HepG2 (cell line): ENCODE measurements at regions not wholly inside any gene's neighbourhood (a gene's known extent, or its start where the extent isn't known, plus 50 kb on each side); places are given as distances from the start of the nearest gene placed in this dataset.

Experiments used
- ETV6 ChIP-seq: sonication (generic); formaldehyde crosslinking; conservative IDR thresholded peaks from 2 replicates; pipeline ENCODE4 v1.4.0; 2020; ENCODE audit warnings: missing genetic modification reagents
- HIVEP1 ChIP-seq: sonication (generic); formaldehyde crosslinking; IDR thresholded peaks from 2 replicates; pipeline ENCODE4 v1.4.0; 2020; ENCODE audit warnings: mild to moderate bottlenecking, missing genetic modification reagents
- KDM2A ChIP-seq: sonication (generic); formaldehyde crosslinking; IDR thresholded peaks from 2 replicates; pipeline ENCODE4 v1.4.0; 2020; ENCODE audit warnings: low read depth, missing genetic modification reagents, borderline replicate concordance
- RFXANK ChIP-seq: IDR thresholded peaks from 2 replicates; pipeline ENCODE4 v1.6.1; 2016
- SALL2 ChIP-seq: sonication (generic); formaldehyde crosslinking; IDR thresholded peaks from 2 replicates; pipeline ENCODE4 v1.8.1; 2023; ENCODE audit warnings: mild to moderate bottlenecking, missing genetic modification reagents, inconsistent platforms
- ZNF24 ChIP-seq: fragments of 450-650 bp; IDR thresholded peaks from 2 replicates; pipeline ENCODE4 v1.6.1; 2017; ENCODE audit warnings: antibody characterized with exemption, mild to moderate bottlenecking
- ZNF326 ChIP-seq: sonication (generic); formaldehyde crosslinking; IDR thresholded peaks from 2 replicates; pipeline ENCODE4 v1.4.0; 2020; ENCODE audit warnings: missing genetic modification reagents, borderline replicate concordance
- ZNF781 ChIP-seq: sonication (generic); formaldehyde crosslinking; IDR thresholded peaks from 2 replicates; pipeline ENCODE4 v1.5.1; 2020; ENCODE audit warnings: borderline replicate concordance, mild to moderate bottlenecking, missing genetic modification reagents; ENCODE audit errors: not compliant biosample characterization
- TF ChIP-seq, protein P1 (sequence below): sonication (generic); formaldehyde crosslinking; IDR thresholded peaks from one replicate; pipeline ENCODE4 v1.5.1; 2020; ENCODE audit warnings: mild to moderate bottlenecking, missing genetic modification reagents; ENCODE audit errors: not compliant biosample characterization
- TF ChIP-seq, protein P2 (sequence below): sonication (generic); formaldehyde crosslinking; IDR thresholded peaks from 2 replicates; pipeline ENCODE4 v1.4.0; 2020; ENCODE audit warnings: missing genetic modification reagents, borderline replicate concordance
- TF ChIP-seq, protein P3 (sequence below): sonication (generic); formaldehyde crosslinking; IDR thresholded peaks from 2 replicates; pipeline ENCODE4 v1.5.0; 2020; ENCODE audit warnings: missing genetic modification reagents
- TF ChIP-seq, protein P4 (sequence below): sonication (generic); formaldehyde crosslinking; IDR thresholded peaks from 2 replicates; pipeline ENCODE4 v1.4.0; 2020; ENCODE audit warnings: missing genetic modification reagents
- TF ChIP-seq, protein P5 (sequence below): sonication (generic); formaldehyde crosslinking; IDR thresholded peaks from 2 replicates; pipeline ENCODE4 v1.4.0; 2020; ENCODE audit warnings: missing genetic modification reagents

DNA sequence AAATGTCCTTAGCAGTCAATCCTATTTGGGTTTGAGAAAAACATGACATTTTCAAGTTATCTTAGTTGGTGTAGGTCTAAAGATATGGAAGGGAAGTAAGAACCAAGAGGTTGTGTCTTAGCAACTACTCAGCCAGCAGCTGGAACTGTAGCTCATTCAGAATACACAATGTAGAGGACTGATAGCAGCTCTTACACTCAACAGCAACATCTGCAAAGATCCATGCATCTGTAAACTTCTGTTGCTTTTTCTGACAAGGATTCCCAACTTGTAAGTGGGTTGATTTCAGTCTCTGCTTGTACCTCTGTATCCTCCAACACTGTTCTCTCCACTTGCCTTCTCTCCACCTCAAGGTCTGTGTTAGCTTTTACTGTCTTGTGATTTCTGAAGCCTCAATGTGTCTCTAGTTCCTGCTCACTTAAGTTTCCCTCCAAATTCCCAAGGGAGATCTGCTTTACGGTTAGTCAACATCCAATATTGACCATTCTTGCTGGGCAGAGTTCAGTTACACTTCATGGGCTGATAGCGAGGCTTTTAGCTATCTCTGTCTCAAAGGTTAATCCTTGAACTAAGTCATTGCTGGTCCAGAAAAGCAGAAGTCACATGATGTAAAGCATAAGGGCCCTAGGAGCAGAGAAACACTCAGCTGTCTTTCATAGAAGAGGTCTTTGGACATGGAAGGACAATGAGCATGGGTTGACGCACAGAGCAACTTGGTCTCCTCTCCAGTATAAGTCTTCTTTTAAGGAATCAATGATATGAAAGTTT, 71.6 kb upstream of the LGSN start (continued):
- TF ChIP-seq, protein P1, sequence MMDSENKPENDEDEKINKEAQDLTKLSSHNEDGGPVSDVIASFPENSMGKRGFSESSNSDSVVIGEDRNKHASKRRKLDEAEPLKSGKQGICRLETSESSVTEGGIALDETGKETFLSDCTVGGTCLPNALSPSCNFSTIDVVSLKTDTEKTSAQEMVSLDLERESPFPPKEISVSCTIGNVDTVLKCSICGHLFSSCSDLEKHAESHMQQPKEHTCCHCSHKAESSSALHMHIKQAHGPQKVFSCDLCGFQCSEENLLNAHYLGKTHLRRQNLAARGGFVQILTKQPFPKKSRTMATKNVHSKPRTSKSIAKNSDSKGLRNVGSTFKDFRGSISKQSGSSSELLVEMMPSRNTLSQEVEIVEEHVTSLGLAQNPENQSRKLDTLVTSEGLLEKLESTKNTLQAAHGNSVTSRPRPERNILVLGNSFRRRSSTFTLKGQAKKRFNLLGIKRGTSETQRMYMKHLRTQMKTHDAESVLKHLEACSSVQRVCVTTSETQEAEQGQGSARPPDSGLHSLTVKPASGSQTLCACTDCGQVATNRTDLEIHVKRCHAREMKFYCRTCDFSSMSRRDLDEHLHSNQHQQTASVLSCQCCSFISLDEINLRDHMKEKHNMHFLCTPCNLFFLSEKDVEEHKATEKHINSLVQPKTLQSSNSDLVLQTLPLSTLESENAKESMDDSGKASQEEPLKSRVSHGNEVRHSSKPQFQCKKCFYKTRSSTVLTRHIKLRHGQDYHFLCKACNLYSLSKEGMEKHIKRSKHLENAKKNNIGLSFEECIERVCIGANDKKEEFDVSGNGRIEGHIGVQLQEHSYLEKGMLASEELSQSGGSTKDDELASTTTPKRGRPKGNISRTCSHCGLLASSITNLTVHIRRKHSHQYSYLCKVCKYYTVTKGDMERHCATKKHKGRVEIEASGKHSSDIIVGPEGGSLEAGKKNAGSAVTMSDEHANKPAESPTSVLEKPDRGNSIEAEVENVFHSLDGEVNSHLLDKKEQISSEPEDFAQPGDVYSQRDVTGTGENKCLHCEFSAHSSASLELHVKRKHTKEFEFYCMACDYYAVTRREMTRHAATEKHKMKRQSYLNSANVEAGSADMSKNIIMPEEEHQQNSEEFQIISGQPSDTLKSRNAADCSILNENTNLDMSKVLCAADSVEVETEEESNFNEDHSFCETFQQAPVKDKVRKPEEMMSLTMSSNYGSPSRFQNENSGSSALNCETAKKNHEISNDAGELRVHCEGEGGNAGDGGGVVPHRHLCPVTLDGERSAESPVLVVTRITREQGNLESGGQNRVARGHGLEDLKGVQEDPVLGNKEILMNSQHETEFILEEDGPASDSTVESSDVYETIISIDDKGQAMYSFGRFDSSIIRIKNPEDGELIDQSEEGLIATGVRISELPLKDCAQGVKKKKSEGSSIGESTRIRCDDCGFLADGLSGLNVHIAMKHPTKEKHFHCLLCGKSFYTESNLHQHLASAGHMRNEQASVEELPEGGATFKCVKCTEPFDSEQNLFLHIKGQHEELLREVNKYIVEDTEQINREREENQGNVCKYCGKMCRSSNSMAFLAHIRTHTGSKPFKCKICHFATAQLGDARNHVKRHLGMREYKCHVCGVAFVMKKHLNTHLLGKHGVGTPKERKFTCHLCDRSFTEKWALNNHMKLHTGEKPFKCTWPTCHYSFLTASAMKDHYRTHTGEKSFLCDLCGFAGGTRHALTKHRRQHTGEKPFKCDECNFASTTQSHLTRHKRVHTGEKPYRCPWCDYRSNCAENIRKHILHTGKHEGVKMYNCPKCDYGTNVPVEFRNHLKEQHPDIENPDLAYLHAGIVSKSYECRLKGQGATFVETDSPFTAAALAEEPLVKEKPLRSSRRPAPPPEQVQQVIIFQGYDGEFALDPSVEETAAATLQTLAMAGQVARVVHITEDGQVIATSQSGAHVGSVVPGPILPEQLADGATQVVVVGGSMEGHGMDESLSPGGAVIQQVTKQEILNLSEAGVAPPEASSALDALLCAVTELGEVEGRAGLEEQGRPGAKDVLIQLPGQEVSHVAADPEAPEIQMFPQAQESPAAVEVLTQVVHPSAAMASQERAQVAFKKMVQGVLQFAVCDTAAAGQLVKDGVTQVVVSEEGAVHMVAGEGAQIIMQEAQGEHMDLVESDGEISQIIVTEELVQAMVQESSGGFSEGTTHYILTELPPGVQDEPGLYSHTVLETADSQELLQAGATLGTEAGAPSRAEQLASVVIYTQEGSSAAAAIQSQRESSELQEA (CRISPR knock-in tag) = no peak
- no peak for TF ChIP-seq RFXANK
- TF ChIP-seq, protein P2, sequence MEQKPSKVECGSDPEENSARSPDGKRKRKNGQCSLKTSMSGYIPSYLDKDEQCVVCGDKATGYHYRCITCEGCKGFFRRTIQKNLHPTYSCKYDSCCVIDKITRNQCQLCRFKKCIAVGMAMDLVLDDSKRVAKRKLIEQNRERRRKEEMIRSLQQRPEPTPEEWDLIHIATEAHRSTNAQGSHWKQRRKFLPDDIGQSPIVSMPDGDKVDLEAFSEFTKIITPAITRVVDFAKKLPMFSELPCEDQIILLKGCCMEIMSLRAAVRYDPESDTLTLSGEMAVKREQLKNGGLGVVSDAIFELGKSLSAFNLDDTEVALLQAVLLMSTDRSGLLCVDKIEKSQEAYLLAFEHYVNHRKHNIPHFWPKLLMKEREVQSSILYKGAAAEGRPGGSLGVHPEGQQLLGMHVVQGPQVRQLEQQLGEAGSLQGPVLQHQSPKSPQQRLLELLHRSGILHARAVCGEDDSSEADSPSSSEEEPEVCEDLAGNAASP (CRISPR knock-in tag) = peak; percentile 92; the same call in 1 of the 2 replicates
- TF ChIP-seq ZNF326 (CRISPR knock-in tag) = no peak
- TF ChIP-seq ZNF781 (CRISPR knock-in tag) = peak; percentile 98
- peak; percentile 51; the same call in 1 of the 2 replicates for TF ChIP-seq SALL2 (CRISPR knock-in tag)
- no peak for TF ChIP-seq HIVEP1 (CRISPR knock-in tag)
- TF ChIP-seq, protein P3, sequence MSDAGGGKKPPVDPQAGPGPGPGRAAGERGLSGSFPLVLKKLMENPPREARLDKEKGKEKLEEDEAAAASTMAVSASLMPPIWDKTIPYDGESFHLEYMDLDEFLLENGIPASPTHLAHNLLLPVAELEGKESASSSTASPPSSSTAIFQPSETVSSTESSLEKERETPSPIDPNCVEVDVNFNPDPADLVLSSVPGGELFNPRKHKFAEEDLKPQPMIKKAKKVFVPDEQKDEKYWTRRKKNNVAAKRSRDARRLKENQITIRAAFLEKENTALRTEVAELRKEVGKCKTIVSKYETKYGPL (CRISPR knock-in tag) = no peak
- TF ChIP-seq, protein P4, sequence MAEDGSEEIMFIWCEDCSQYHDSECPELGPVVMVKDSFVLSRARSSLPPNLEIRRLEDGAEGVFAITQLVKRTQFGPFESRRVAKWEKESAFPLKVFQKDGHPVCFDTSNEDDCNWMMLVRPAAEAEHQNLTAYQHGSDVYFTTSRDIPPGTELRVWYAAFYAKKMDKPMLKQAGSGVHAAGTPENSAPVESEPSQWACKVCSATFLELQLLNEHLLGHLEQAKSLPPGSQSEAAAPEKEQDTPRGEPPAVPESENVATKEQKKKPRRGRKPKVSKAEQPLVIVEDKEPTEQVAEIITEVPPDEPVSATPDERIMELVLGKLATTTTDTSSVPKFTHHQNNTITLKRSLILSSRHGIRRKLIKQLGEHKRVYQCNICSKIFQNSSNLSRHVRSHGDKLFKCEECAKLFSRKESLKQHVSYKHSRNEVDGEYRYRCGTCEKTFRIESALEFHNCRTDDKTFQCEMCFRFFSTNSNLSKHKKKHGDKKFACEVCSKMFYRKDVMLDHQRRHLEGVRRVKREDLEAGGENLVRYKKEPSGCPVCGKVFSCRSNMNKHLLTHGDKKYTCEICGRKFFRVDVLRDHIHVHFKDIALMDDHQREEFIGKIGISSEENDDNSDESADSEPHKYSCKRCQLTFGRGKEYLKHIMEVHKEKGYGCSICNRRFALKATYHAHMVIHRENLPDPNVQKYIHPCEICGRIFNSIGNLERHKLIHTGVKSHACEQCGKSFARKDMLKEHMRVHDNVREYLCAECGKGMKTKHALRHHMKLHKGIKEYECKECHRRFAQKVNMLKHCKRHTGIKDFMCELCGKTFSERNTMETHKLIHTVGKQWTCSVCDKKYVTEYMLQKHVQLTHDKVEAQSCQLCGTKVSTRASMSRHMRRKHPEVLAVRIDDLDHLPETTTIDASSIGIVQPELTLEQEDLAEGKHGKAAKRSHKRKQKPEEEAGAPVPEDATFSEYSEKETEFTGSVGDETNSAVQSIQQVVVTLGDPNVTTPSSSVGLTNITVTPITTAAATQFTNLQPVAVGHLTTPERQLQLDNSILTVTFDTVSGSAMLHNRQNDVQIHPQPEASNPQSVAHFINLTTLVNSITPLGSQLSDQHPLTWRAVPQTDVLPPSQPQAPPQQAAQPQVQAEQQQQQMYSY (CRISPR knock-in tag) = peak; percentile 61; the same call in 1 of the 2 replicates
- TF ChIP-seq ZNF24 = peak; percentile 67; the same call in 1 of the 2 replicates
- TF ChIP-seq, protein P5, sequence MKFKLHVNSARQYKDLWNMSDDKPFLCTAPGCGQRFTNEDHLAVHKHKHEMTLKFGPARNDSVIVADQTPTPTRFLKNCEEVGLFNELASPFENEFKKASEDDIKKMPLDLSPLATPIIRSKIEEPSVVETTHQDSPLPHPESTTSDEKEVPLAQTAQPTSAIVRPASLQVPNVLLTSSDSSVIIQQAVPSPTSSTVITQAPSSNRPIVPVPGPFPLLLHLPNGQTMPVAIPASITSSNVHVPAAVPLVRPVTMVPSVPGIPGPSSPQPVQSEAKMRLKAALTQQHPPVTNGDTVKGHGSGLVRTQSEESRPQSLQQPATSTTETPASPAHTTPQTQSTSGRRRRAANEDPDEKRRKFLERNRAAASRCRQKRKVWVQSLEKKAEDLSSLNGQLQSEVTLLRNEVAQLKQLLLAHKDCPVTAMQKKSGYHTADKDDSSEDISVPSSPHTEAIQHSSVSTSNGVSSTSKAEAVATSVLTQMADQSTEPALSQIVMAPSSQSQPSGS (CRISPR knock-in tag) = peak; percentile 98
- TF ChIP-seq ETV6 (CRISPR knock-in tag) = 0 out of 2 replicates have a peak, but pooled peaks have one; percentile 23
- TF ChIP-seq KDM2A (CRISPR knock-in tag) = no peak
